ENCODE measurements at regions not wholly inside any gene's neighbourhood (a gene's known extent, or its start where the extent isn't known, plus 50 kb on each side); places are given as distances from the start of the nearest gene placed in this dataset.

DNA sequence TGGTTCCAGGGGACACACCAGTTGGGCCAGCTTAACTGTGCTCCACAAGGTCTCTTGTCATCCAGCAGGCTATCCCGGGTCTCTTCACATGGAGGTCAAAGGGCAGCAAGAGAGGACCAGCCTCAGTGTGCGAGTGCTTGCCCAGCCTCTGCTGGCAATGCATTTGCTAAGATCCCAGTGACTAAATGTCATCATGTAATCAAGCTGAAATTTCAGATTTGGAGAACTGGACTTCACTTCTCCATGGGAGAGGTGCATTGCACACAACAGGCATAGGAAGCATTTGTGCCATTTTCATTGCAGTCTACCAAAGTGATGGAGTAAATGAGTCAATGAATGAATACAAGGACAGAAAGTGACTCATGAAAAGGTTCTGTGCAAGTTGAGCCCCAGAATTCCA lies 51.2 kb upstream of the KDM8 start:
- TF ChIP-seq CTCF (IDR thresholded peaks at IDR 0.05; ENCODE audit: insufficient read depth, low read length, missing control alignments), result no peak
- DNase-seq (ENCODE audit: low read depth, low spot score), result no peak
- ChIA-PET CTCF (interaction anchor here (1.2 to 8.8 kb wide), 7 partner anchors 9 to 216 kb away, joined by 3 to 129 read pairs (median 6); no protein-coding TSS in a partner anchor), POLR2A (no interaction called here)
- no peak overlapping the region for H3K4me3 ChIP-seq (ENCODE audit: low read depth, low read length)

DNA sequence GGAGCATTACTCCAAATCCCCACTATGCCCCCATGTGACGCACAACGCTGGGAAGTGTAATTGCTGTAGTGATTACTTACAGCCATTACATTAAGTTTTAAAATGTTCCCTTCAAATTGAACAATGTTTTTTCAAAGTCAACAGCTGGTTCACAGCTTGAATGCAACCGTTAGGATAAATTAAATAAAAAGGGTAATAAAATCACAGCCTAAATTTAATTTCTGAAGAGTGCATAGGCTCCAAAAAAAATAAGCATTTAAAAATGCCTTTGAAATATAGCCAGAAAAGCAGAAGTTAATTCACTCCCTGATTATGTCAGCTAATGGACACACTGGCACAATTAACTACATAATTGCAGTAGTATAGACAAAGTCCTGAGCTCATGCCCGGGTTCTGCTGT lies 50.5 kb upstream of the KDM8 start:
- no peak overlapping the region for H3K4me3 ChIP-seq (ENCODE audit: low read depth, low read length)
- TF ChIP-seq CTCF (IDR thresholded peaks at IDR 0.05; ENCODE audit: insufficient read depth, low read length, missing control alignments), result no peak
- DNase-seq (ENCODE audit: low read depth, low spot score), result no peak
- ChIA-PET POLR2A (no interaction called here), CTCF (interaction anchor here (1.0 to 8.8 kb wide), 8 partner anchors 8 to 309 kb away, joined by 3 to 129 read pairs (median 4); no protein-coding TSS in a partner anchor)
